CD4-positive, alpha-beta T cell treated with Interleukin-17A for 4 hours (primary cell): ENCODE measurements at regions not wholly inside any gene's neighbourhood (a gene's known extent, or its start where the extent isn't known, plus 50 kb on each side); places are given as distances from the start of the nearest gene placed in this dataset.

Experiments
- DNase-seq: peaks from one replicate; pipeline ENCODE4 v3.0.0-alpha.2; 2020; ENCODE audit warnings: mixed read lengths

DNA sequence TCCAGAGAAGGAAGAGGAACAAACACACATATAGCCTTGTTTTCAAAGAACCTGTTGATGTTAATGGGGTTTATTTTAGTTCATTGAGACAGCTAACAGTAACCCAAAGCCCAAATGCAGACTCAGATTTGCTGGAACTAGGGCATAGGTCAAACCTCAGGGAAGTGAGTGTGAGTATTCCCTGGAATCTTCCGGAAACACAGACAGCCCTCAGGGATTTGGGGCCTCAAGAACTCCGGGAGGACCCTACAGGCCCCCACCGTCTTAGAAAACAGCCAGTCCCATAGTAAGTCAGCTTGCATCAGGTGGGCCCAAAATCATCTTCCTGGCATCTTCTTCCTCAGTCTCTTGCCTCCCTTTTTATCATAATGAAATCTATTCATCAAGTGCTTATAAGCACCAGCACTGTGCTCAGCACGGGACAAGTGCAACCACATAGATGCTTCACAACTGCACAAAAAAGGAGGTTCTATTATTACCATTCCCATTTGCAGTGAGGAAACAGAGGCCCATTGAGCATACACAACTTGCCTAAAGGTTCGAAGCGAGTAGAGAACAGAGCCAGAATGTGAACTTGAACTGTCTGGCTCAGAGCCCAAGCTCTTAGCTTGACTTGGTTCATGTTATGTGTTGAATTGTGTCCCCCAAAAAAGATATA lies 50.2 kb upstream of the BCL11A start:
- DNase-seq: no peak

DNA sequence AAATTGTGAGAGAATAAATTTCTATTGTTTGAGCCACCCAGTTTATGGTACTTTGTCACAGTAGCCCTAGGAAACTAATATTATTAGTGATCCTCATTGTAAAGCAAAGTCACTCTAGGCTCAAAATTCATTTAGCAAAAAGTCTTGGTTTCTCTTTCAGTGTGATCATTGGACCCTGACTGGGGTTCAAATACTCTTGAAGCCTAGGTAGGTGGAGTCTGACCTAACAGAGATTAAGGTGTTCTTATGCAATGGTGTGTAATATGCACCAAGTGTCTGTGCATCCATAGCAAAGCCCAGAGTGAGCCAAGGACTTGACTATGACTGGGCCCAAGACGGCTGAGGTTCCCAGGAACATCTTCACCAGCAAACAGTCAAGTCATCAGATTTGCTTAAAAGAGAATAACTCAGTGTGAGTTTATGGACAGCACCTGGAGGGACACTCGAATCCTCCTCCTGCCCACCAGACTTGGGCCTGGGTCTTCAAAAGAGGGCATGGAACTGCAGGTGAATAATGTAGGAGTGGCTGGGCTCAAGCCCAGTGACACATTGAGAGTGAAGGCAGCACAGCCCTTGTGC lies 51.1 kb upstream of the BCL11A start:
- no peak for DNase-seq

GRCh38 chr2:60605866-60606265 lies 52.4 kb upstream of the BCL11A start:
- DNase-seq: no peak

- DNase-seq: no peak
These were observed 55.2 kb upstream of the BCL11A start for GRCh38 chr2:60608679-60609078.

DNA sequence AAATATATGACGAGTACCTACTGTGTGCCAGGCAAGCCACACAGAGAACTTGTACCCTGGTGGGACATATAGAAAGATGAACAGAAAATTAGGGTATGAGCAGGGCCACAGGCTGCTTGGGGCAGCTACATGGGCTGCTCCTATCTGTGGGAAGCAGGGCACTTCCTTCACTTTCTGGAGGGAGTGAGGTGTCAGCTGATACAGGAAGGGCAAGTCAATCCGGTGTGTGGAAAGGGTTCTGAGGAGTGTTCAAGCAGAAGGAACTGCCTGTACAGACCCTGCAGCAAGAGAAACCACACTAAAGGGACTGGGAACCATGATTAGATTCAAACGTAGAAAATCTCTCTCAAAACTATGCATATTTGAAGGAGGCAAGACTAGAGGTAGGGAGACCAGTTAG lies 58.6 kb upstream of the BCL11A start:
- no peak for DNase-seq

DNA sequence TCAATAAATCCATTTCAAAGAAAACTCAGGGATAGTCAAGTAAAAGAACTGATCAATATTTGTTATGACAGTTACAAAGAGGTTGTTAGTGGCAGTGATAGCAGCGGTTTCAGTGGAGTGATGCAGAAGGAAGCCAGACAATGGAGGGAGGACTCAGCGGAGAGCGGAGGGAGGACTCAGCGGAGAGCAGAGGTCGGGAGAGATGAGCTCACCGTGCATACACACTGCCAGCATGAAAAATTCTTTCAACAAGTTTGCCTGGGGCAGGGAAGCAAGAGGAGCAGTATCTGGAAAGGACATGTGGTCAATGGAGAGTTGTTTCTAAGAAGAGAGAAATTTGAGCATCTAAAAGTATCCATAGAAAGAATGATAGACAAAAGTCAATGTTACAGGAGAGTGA lies 60.9 kb upstream of the BCL11A start:
- no peak for DNase-seq

DNA sequence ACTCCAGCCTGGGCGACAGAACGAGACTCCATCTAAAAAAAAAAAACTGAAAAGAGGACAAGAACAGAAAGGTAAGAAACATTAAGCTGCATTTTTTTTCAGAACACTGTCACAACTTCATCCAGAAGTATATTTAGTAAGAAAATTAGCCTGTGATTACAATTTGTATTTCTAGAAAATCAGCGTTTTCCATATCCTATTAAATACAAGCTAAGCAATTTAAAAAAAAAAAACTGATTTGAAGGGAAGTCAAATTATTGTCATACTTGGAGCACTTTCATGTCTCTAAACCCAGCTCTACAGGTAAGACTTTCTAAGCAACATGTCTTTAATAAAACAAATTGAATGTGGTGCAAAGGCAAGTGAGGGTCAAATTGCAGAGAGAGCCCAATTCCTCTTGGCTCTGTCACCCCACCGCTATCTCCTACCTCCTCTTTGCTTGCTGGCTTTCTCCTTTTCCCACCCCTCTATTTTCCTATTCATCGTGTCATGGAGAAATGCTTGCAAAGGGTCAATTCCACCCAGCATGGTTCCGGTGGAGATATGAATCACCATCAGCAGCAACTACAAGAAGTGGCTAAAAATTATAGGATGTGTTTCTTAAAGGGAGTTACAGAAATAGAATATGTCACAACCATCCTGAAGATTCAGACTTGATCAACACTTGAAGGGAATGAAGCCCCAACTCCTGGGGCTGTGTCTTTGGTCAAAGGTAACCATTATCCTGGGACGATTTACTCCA lies 68.4 kb upstream of the BCL11A start:
- no peak for DNase-seq

- no peak for DNase-seq
These were observed 69.6 kb upstream of the BCL11A start for GRCh38 chr2:60623040-60623439.

GRCh38 chr2:60627412-60627811 lies 74.0 kb upstream of the BCL11A start:
- DNase-seq: no peak

- no peak for DNase-seq
These were observed 74.6 kb upstream of the BCL11A start for GRCh38 chr2:60628026-60628425.

DNA sequence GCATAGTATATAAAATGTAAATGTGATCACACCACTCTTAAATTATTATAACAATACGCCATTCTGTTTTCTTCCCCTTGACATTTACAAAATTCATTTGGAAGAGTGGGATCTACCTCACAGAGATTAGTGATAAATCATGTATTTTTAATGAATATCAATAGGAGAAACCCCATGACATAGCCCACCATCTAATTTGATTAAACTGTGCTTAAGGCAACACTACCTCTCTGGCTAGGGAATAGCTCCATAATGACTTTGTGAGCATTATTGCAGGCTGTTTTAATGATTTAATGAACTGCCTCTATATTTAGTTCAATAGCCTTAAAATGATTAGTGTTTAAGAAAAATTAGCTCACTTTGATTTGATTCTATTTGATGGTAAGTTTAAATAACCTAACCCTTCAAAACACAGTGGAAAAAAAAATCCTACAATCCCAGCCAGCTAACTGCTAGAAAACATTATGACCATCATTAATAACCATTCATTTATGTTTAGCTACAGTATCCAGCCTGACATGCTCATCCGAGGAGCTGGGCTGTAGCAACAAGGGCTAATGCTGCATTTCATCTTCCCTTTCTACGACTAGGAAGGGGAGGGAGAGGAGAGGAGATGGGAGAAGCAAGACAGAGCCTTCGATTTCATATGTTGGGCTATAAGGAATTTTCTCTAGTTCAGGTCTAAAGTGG lies 75.3 kb upstream of the BCL11A start:
- DNase-seq: no peak

- no peak for DNase-seq
These were observed 75.8 kb upstream of the BCL11A start for GRCh38 chr2:60629305-60629662.

GRCh38 chr2:60629801-60630385 lies 76.4 kb upstream of the BCL11A start:
- DNase-seq: no peak

DNA sequence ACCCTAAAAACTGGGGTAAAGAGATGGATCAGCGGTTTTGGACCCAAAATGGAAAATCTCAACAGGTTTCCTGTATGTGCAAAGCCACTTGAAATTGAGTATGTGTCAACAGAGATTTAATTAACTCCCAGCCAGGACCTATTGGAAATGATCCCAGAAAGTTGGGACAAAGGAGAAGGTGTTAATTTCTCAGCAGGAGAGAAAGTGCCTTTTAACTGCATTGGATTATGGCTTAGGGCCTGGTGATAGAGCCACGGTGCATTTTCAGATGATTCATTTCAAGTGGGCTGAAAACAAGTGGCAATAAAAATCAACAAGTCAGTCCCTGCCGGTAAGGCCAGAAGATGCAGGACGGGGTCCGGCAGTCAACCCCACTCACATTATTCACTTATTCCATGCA lies 80.2 kb upstream of the BCL11A start:
- no peak for DNase-seq

DNA sequence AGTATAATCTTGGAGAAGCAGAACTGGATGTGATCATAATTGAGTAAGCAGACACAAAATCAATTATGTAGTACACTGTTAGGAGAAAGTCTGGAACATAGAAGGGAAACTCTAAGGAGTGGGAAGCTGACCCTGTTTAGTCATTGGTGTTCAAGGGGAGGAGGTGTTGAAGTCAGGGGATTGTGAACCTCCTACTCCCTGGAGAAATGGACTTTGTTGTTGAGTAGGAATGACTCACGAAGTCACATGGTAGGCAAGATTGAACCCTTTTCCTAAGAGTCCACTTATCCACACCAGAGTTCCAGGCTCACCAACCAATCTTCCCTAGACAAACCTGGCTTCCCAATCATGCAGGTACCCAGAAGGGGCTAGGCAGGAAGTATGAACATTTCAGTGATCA lies 81.0 kb upstream of the BCL11A start:
- no peak for DNase-seq

GRCh38 chr2:60641811-60642788 lies 88.6 kb upstream of the BCL11A start:
- peak; percentile 47 for DNase-seq

- DNase-seq: no peak
These were observed 90.3 kb upstream of the BCL11A start for GRCh38 chr2:60643747-60644146.

DNA sequence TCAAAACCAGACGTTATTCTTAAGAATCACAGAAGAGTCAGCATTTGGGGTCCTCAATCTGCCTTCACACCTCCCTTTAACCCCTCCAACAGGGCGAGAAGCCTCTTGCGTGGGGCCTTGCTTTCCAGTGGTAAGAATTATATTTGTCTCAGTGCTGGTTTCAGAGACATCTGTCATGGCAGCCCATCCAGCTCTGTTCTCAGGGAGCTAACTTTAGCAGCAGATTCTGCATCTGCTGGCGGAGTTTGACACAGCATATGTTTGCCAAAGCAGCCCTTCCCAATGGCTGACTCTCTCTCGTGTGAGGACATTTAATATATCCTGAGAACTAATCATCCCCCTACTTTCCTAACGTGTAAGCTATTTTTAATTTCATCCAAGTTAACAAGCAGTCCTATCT lies 91.5 kb upstream of the BCL11A start:
- no peak for DNase-seq

DNA sequence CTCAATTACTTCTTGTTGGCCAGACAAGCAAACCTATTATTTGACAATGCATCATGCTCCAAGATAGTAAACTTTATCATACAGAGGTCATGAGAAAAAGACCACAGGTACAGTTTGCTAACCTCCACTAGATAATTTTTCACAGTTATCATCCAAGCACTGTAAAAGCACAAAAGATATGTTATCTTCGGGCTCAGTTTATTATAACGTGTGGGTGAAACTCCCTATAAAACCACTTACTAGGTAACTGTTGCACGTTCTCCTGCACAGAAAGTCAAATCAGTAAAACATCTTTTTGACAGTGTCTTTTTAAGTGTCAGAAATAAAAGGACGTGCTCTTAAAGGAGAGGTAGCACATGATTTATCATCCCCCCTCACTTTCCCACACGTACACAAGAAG lies 94.7 kb upstream of the BCL11A start:
- DNase-seq: no peak

GRCh38 chr2:60649721-60650120 lies 96.3 kb upstream of the BCL11A start:
- no peak for DNase-seq

- DNase-seq: no peak
These were observed 99.4 kb upstream of the BCL11A start for GRCh38 chr2:60652832-60653340.

GRCh38 chr2:60657673-60658072 lies 98.4 kb upstream of the PAPOLG start:
- no peak for DNase-seq
